H1 (cell line): ENCODE measurements at regions not wholly inside any gene's neighbourhood (a gene's known extent, or its start where the extent isn't known, plus 50 kb on each side); places are given as distances from the start of the nearest gene placed in this dataset.

Experiments
- CTCF ChIA-PET: fragments of 300-600 bp; sonication (Branson Sonifier 250); formaldehyde crosslinking; loops from one replicate; lab custom pipeline; 2021; ENCODE audit not compliant: partially characterized antibody; lab: Charles Lee
- POLR2A ChIA-PET: fragments of 300-600 bp; sonication (Branson Sonifier 250); formaldehyde crosslinking; loops from one replicate; lab custom pipeline; 2021; ENCODE audit warnings: inconsistent platforms; ENCODE audit not compliant: partially characterized antibody; lab: Charles Lee
- DNase-seq, 2 experiments: peaks; one replicate each; pipeline versions ENCODE4 v3.0.0 to v3.0.0-alpha.2; 2010 to 2022; ENCODE audit warnings: low spot score in 2 of 2, low read depth in 1 of 2, mixed read lengths in 1 of 2
- FAIRE-seq: peaks from 2 replicates; lab custom pipeline; 2011; peaks lifted over from hg19 to GRCh38; lab: Jason Lieb, UNC
- H2AFZ ChIP-seq: 2 replicates; pipeline ENCODE4 v1.8.1; 2012; ENCODE audit warnings: low read length, inconsistent platforms
- H2AK5ac ChIP-seq: 2 replicates; pipeline ENCODE4 v1.6.1; 2013; ENCODE audit warnings: low read depth, low read length
- H2BK120ac ChIP-seq: replicated peaks from 2 replicates; pipeline ENCODE3; 2013; ENCODE audit warnings: low read depth, low read length, inconsistent platforms
- H2BK12ac ChIP-seq: 2 replicates; pipeline ENCODE4 v1.6.1; 2013; ENCODE audit warnings: low read depth, low read length
- H2BK15ac ChIP-seq: 2 replicates; pipeline ENCODE4 v1.6.1; 2013; ENCODE audit warnings: low read length
- H2BK20ac ChIP-seq: 2 replicates; pipeline ENCODE4 v1.6.1; 2013; ENCODE audit warnings: low read length
- H2BK5ac ChIP-seq: 2 replicates; pipeline ENCODE4 v1.6.1; 2013; ENCODE audit warnings: low read depth, low read length
- H3K14ac ChIP-seq: 2 replicates; pipeline ENCODE4 v1.6.1; 2013; ENCODE audit warnings: inconsistent platforms; ENCODE audit not compliant: insufficient read length
- H3K18ac ChIP-seq: 2 replicates; pipeline ENCODE4 v1.6.1; 2013; ENCODE audit warnings: low read length; ENCODE audit errors: extremely low read depth
- H3K23ac ChIP-seq: 2 replicates; pipeline ENCODE4 v1.6.1; 2013; ENCODE audit warnings: inconsistent platforms; ENCODE audit not compliant: insufficient read length
- H3K23me2 ChIP-seq: 2 replicates; pipeline ENCODE4 v1.6.1; 2013; ENCODE audit warnings: low read depth, low read length
- H3K27ac ChIP-seq: 2 replicates; pipeline ENCODE4 v1.6.1; 2011; ENCODE audit warnings: low read depth, low read length, inconsistent platforms
- H3K27me3 ChIP-seq, 4 experiments: replicated peaks in 1 of 4; 1 replicate in 1 of 4; 2 replicates in 3 of 4; pipeline versions ENCODE4 v1.6.1 to v1.8.1; 2011 to 2013; ENCODE audit warnings: low read length in 3 of 4, mild to moderate bottlenecking in 3 of 4, inconsistent platforms in 2 of 4, mixed read lengths in 2 of 4, moderate library complexity in 1 of 4; ENCODE audit not compliant: control insufficient read depth in 3 of 4, insufficient read depth in 3 of 4; ENCODE audit errors: extremely low read depth in 1 of 4
- H3K36me3 ChIP-seq, 4 experiments: 2 replicates each; pipeline versions ENCODE4 v1.6.1 to v1.8.1; 2011 to 2013; ENCODE audit warnings: mild to moderate bottlenecking in 4 of 4, low read length in 3 of 4, moderate library complexity in 2 of 4, control low read depth in 1 of 4, inconsistent platforms in 1 of 4; ENCODE audit not compliant: insufficient read depth in 4 of 4, control insufficient read depth in 2 of 4
- H3K4ac ChIP-seq: replicated peaks from 2 replicates; pipeline ENCODE3; 2013; ENCODE audit warnings: low read length, low read depth, mixed read lengths, inconsistent platforms; ENCODE audit not compliant: insufficient read length
- H3K4me1 ChIP-seq, 4 experiments: replicated peaks in 1 of 4; 1 replicate in 1 of 4; 2 replicates in 3 of 4; pipeline versions ENCODE4 v1.6.1 to v1.8.1; 2011 to 2013; ENCODE audit warnings: low read length in 3 of 4, inconsistent platforms in 2 of 4, mixed read lengths in 1 of 4; ENCODE audit not compliant: insufficient read depth in 4 of 4, control insufficient read depth in 3 of 4
- H3K4me2 ChIP-seq, 2 experiments: 2 replicates each; pipeline versions ENCODE4 v1.6.1 to v1.8.1; 2011 to 2013; ENCODE audit warnings: low read depth in 2 of 2, low read length in 2 of 2, control low read depth in 1 of 2, inconsistent platforms in 1 of 2, mild to moderate bottlenecking in 1 of 2; ENCODE audit not compliant: insufficient read depth in 1 of 2
- H3K4me3 ChIP-seq, 4 experiments: fragments of 200-600, 300-600 bp in 1 of 4; sonication (generic), shearing (Covaris generic), sonication (Bioruptor Twin) in 1 of 4; 2 replicates each; pipeline versions ENCODE4 v1.5.1 to v1.8.1; 2011 to 2016; ENCODE audit warnings: low read length in 4 of 4, low read depth in 3 of 4, control low read depth in 2 of 4, inconsistent platforms in 2 of 4, mild to moderate bottlenecking in 2 of 4, mixed read lengths in 1 of 4, moderate library complexity in 1 of 4; ENCODE audit not compliant: insufficient read depth in 2 of 4; ENCODE audit errors: extremely low read depth in 1 of 4
- H3K56ac ChIP-seq: replicated peaks from 2 replicates; pipeline ENCODE3; 2013; ENCODE audit warnings: low read depth, mild to moderate bottlenecking, mixed read lengths, low read length, inconsistent platforms; ENCODE audit not compliant: insufficient read length
- H3K79me1 ChIP-seq: 2 replicates; pipeline ENCODE4 v1.6.1; 2013; ENCODE audit warnings: low read depth, low read length, control low read depth
- H3K79me2 ChIP-seq, 2 experiments: 2 replicates each; pipeline versions ENCODE4 v1.6.1 to v1.8.1; 2012 to 2013; ENCODE audit warnings: low read length in 2 of 2, mild to moderate bottlenecking in 2 of 2, inconsistent platforms in 1 of 2; ENCODE audit not compliant: insufficient read depth in 2 of 2, control insufficient read depth in 1 of 2
- H3K9ac ChIP-seq, 4 experiments: replicated peaks in 1 of 4; 1 replicate in 1 of 4; 2 replicates in 3 of 4; pipeline versions ENCODE4 v1.6.1 to v1.8.1; 2011 to 2013; ENCODE audit warnings: low read depth in 3 of 4, low read length in 3 of 4, control low read depth in 2 of 4, mild to moderate bottlenecking in 2 of 4, moderate library complexity in 2 of 4, inconsistent platforms in 1 of 4; ENCODE audit errors: extremely low read depth in 1 of 4
- H3K9me3 ChIP-seq, 2 experiments: 2 replicates each; pipeline versions ENCODE4 v1.6.1 to v1.8.1; 2012 to 2013; ENCODE audit warnings: mild to moderate bottlenecking in 2 of 2, moderate library complexity in 2 of 2, control low read depth in 1 of 2, inconsistent platforms in 1 of 2, low read depth in 1 of 2, low read length in 1 of 2, mixed read lengths in 1 of 2; ENCODE audit not compliant: insufficient read depth in 2 of 2
- H4K20me1 ChIP-seq, 2 experiments: replicated peaks in 1 of 2; 2 replicates each; pipeline versions ENCODE3 to v1.8.1; 2011 to 2013; ENCODE audit warnings: inconsistent platforms in 2 of 2, low read length in 2 of 2, mild to moderate bottlenecking in 1 of 2; ENCODE audit not compliant: insufficient read depth in 2 of 2, control insufficient read depth in 1 of 2
- H4K5ac ChIP-seq: 2 replicates; pipeline ENCODE4 v1.6.1; 2013; ENCODE audit warnings: low read length, low read depth, mixed read lengths, inconsistent platforms; ENCODE audit not compliant: insufficient read length
- H4K8ac ChIP-seq: 2 replicates; pipeline ENCODE4 v1.8.0; 2013; ENCODE audit warnings: mild to moderate bottlenecking, moderate library complexity, low read length, inconsistent platforms; ENCODE audit not compliant: insufficient read depth; ENCODE audit errors: extremely low read depth
- H4K91ac ChIP-seq: replicated peaks from 2 replicates; pipeline ENCODE3; 2013; ENCODE audit warnings: low read length, mixed read lengths, inconsistent platforms; ENCODE audit not compliant: insufficient read length
- BCL11A ChIP-seq, 2 experiments: IDR thresholded peaks; one replicate each; pipeline ENCODE4 v1.6.1; 2011; ENCODE audit warnings: low read depth in 2 of 2, low read length in 2 of 2, mild to moderate bottlenecking in 2 of 2
- CBX8 ChIP-seq: fragments of 300-800, 300-1000 bp; sonication (generic); IDR thresholded peaks from 2 replicates; pipeline ENCODE4 v1.7.1; 2016; ENCODE audit warnings: low read depth, low read length, borderline replicate concordance
- CREB1 ChIP-seq: IDR thresholded peaks from 2 replicates; pipeline ENCODE4 v1.6.1; 2012; ENCODE audit warnings: inconsistent platforms
- HDAC6 ChIP-seq: IDR thresholded peaks from one replicate; pipeline ENCODE4 v1.7.1; 2012; ENCODE audit warnings: low read depth, mild to moderate bottlenecking, inconsistent platforms, low read length, moderate library complexity
- KDM1A ChIP-seq: fragments of 200-600, 300-600 bp; sonication (generic); IDR thresholded peaks from 2 replicates; pipeline ENCODE4 v1.7.1; 2016; ENCODE audit warnings: mild to moderate bottlenecking, low read length, borderline replicate concordance
- KDM4A ChIP-seq: IDR thresholded peaks from one replicate; pipeline ENCODE4 v1.7.1; 2012; ENCODE audit warnings: low read depth, mild to moderate bottlenecking, moderate library complexity, low read length, inconsistent platforms; ENCODE audit not compliant: severe bottlenecking
- POLR2A ChIP-seq, 2 experiments: IDR thresholded peaks; 1 replicate in 1 of 2; 2 replicates in 1 of 2; pipeline ENCODE4 v1.6.1; 2011; ENCODE audit warnings: low read depth in 2 of 2, low read length in 2 of 2, mild to moderate bottlenecking in 2 of 2; ENCODE audit errors: control extremely low read depth in 1 of 2
- POLR2AphosphoS5 ChIP-seq: IDR thresholded peaks from 2 replicates; pipeline ENCODE4 v1.6.1; 2011; ENCODE audit warnings: low read depth, low read length
- RAD21 ChIP-seq, 2 experiments: IDR thresholded peaks in 1 of 2; conservative IDR thresholded peaks in 1 of 2; 2 replicates each; pipeline ENCODE4 v1.6.1; 2011; ENCODE audit warnings: low read depth in 2 of 2, low read length in 2 of 2, improper control_type of control experiment in 1 of 2, inconsistent platforms in 1 of 2, mild to moderate bottlenecking in 1 of 2, moderate library complexity in 1 of 2
- RBBP5 ChIP-seq: IDR thresholded peaks from 2 replicates; pipeline ENCODE4 v1.7.1; 2012; ENCODE audit warnings: low read depth, mild to moderate bottlenecking, inconsistent platforms, low read length, moderate library complexity, borderline replicate concordance
- SAP30 ChIP-seq: fragments of 300-600 bp; sonication (generic); IDR thresholded peaks from 2 replicates; pipeline ENCODE4 v1.7.1; 2012; ENCODE audit warnings: low read length, moderate library complexity, mild to moderate bottlenecking, inconsistent platforms; ENCODE audit not compliant: insufficient read depth, insufficient replicate concordance
- SP1 ChIP-seq: IDR thresholded peaks from 2 replicates; pipeline ENCODE4 v1.6.1; 2011; ENCODE audit warnings: low read depth, low read length
- SUZ12 ChIP-seq: fragments of 200-600 bp; sonication (generic); IDR thresholded peaks from 2 replicates; pipeline ENCODE4 v1.6.1; 2012; ENCODE audit warnings: mild to moderate bottlenecking, inconsistent platforms, low read length, moderate library complexity, mixed read lengths
- TBP ChIP-seq: IDR thresholded peaks from 2 replicates; pipeline ENCODE4 v1.6.1; 2011; ENCODE audit warnings: low read depth, low read length, improper control_type of control experiment
- TEAD4 ChIP-seq: IDR thresholded peaks from 2 replicates; pipeline ENCODE4 v1.6.1; 2012; ENCODE audit warnings: low read depth, low read length, inconsistent platforms, mixed read lengths
- ZNF274 ChIP-seq: IDR thresholded peaks from 2 replicates; pipeline ENCODE4 v1.7.0; 2012; ENCODE audit warnings: low read length, borderline replicate concordance; ENCODE audit errors: extremely low read depth
- WGBS, 2 experiments: shearing (Covaris generic) in 1 of 2; methylation state at CpG; one replicate each; pipeline versions ENCODE4 v1.1.6 to v1.1.7; 2013 to 2015; ENCODE audit warnings: low lambda C conversion rate in 2 of 2, mixed read lengths in 2 of 2, inconsistent platforms in 1 of 2, low coverage in 1 of 2, missing lambda C conversion rate in 1 of 2; ENCODE audit not compliant: insufficient replicate concordance in 2 of 2, insufficient coverage in 1 of 2, insufficient read length in 1 of 2; ENCODE audit errors: extremely low coverage in 1 of 2, missing lambda C conversion rate in 1 of 2; 5-methylcytosine and 5-hydroxymethylcytosine counted together

DNA sequence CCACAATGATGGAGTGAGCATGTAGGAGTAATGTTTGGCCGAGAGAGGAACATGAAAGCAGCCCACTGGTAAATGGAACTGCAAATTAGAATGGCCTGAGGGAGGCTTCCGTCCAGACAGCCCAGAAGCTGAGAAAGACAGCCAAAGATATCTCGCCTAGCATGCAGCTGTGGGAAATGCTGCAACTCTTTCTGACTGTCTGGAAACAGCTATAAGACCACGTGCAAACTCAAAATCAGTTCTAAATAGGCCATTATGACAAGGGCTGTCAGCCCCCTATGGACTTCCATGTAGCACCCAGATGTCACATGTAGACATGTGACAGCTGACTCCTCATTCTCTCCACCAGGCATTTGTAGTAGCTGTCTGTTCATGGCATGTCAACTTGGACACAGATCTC, 62.9 kb upstream of the ATP1A1 start:
- Histone ChIP-seq H2BK20ac (no peak overlapping the region), H3K79me2 (no peaks in the 10 kb centered on the region), H3K4me1 (peaks cover 3 to 10% (median 8%) of the 10 kb centered on the region in 4 experiments), H3K27ac (no peak overlapping the region), H4K5ac (no peak overlapping the region), H3K9me3 (no peaks in the 10 kb centered on the region), H4K91ac (no peak overlapping the region), H2BK5ac (no peak overlapping the region), H4K8ac (no peak overlapping the region), H2AFZ (no peak overlapping the region), H3K79me1 (no peaks in the 10 kb centered on the region), H3K36me3 (no peaks in the 10 kb centered on the region), H3K56ac (no peak overlapping the region), H3K23ac (no peak overlapping the region), H2BK15ac (no peak overlapping the region), H4K20me1 (no peaks in the 10 kb centered on the region), H3K4me2 (no peak overlapping the region), H3K27me3 (no peaks in the 10 kb centered on the region), H2BK120ac (no peak overlapping the region), H3K4ac (no peak overlapping the region), H3K9ac (no peak overlapping the region), H3K18ac (no peak overlapping the region), H3K4me3 (no peak overlapping the region), H3K23me2 (no peaks in the 10 kb centered on the region), H2AK5ac (no peak overlapping the region), H2BK12ac (no peak overlapping the region), H3K14ac (no peak overlapping the region)
- 92% methylated on average over 4 of the region's 4 CpGs; no CpG with 5 or more reads in 1 of the 2 experiments for WGBS, 2 experiments
- no peak for FAIRE-seq
- no peak for DNase-seq
- ChIA-PET CTCF (interaction anchor here (0.6 to 2.0 kb wide), 7 partner anchors 20 to 313 kb away, joined by 3 to 4 read pairs (median 3); no protein-coding TSS in a partner anchor), POLR2A (no interaction called here)
- no peak for TF ChIP-seq SAP30
- no peak for TF ChIP-seq TBP
- no peak for TF ChIP-seq TEAD4
- TF ChIP-seq KDM1A, result no peak
- no peak for TF ChIP-seq CREB1
- no peak for TF ChIP-seq POLR2AphosphoS5
- no peak for TF ChIP-seq CBX8
- no peak for TF ChIP-seq SP1
- TF ChIP-seq HDAC6, result no peak
- no peak for TF ChIP-seq RBBP5
- TF ChIP-seq POLR2A (IDR thresholded peaks at IDR 0.05; ENCODE audit: control extremely low read depth in 1 of 2, low read depth in 2 of 2, low read length in 2 of 2), result no peak
- TF ChIP-seq KDM4A, result no peak
- no peak for TF ChIP-seq RAD21 (IDR thresholded peaks at IDR 0.05 in 1 of 2, conservative IDR thresholded peaks at IDR 0.05 in 1 of 2; ENCODE audit: low read depth in 2 of 2, low read length in 2 of 2)
- TF ChIP-seq ZNF274, result no peak
- TF ChIP-seq SUZ12, result no peak
- TF ChIP-seq BCL11A (IDR thresholded peaks at IDR 0.05; ENCODE audit: low read depth in 2 of 2, low read length in 2 of 2), result no peak
